ENCODE measurements at regions not wholly inside any gene's neighbourhood (a gene's known extent, or its start where the extent isn't known, plus 50 kb on each side); places are given as distances from the start of the nearest gene placed in this dataset.

DNA sequence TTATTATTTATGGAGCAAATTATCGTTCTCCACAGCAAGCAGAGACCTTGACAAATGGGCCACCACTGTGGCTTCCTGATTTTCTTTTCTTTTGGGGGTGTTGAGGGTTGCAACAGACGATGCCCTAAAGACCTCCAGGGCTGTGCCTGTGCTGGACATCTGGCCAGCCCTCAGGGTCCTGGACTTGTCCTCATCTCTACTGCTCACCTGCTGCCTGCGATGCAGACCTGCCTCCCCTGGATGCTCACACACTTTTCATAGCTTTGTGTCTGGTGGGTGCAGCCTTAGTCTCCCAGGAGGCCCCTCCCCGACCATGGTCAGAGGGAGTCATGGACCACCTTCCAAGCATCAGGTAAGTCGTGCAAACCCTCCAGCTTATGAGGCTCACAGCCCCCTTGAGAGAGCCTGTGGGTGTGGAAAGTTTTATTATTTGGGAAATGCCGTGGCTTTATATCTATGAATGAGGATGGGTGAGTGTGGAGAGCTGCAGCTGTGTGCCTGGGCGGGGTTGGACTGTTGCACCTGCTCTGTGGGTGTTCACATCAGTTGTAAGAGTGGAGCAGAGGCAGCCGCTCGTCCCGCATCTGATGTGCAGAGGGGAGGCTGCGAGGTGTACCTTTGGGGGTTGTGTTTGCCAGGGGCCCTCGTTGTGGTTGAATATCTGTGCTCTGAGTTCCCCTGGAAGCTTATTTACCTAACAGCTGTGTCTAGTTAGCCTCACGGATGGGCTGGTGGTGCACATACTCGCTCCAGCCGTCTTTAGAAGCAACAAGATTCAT lies 126.3 kb upstream of the IRX4 start:
- TF ChIP-seq CTCF (IDR thresholded peaks at IDR 0.05; ENCODE audit: low read depth, low read length, poor library complexity, severe bottlenecking) (no peak), EZH2phosphoT487 (IDR thresholded peaks at IDR 0.05; ENCODE audit: borderline replicate concordance, low read length) (no peak)

All from DOHH2 (cell line).